HCT116 (cell line): ENCODE measurements at regions not wholly inside any gene's neighbourhood (a gene's known extent, or its start where the extent isn't known, plus 50 kb on each side); places are given as distances from the start of the nearest gene placed in this dataset.

Experiments used
- ATAC-seq: fragments of 200-7000 bp; cut with Tn5 transposase; 2 replicates; pipeline ENCODE4 v1.9.1; 2020; ENCODE audit warnings: mild to moderate bottlenecking, moderate library complexity
- BruUV-seq: library from RNA; stranded (reverse); fragments of 400-500 nt; replicated peaks from 2 replicates; lab custom pipeline; 2021; lab: Mats Ljungman, UMichigan
- CTCF ChIA-PET: fragments of 300-600 bp; sonication (Branson Sonifier 250); formaldehyde crosslinking; loops from one replicate; lab custom pipeline; 2021; ENCODE audit warnings: antibody characterized with exemption; lab: Charles Lee
- POLR2A ChIA-PET: fragments of 300-600, 350-600 bp; sonication (Branson Sonifier 250); formaldehyde crosslinking; loops from one replicate; lab custom pipeline; 2021; ENCODE audit warnings: antibody characterized with exemption; lab: Charles Lee
- RAD21 ChIA-PET, 2 experiments: fragments of 300-600 bp; sonication (Branson Sonifier 250); formaldehyde crosslinking; loops; one replicate each; lab custom pipeline; 2023; ENCODE audit warnings: low total read pairs in 2 of 2; ENCODE audit not compliant: uncharacterized antibody in 2 of 2, unreplicated experiment in 2 of 2, low non-redundant PET in 1 of 2; lab: Charles Lee
- DNase-seq: peaks from one replicate; pipeline ENCODE4 v3.0.0-alpha.2; 2010; ENCODE audit warnings: low read depth, low spot score
- H2AFZ ChIP-seq: fragments of 200-600 bp; shearing (Covaris generic), sonication (generic); 2 replicates; pipeline ENCODE4 v1.6.1; 2017; ENCODE audit warnings: low read depth, mixed run types, mixed read lengths, antibody characterized with exemption, low read length; ENCODE audit not compliant: poor library complexity, severe bottlenecking
- H3K27ac ChIP-seq: 2 replicates; pipeline ENCODE4 v1.5.1; 2012; ENCODE audit warnings: low read depth, low read length
- H3K27me3 ChIP-seq: fragments of 200-600 bp; sonication (generic); 2 replicates; pipeline ENCODE4 v1.6.1; 2016; ENCODE audit warnings: mixed run types, low read length, mixed read lengths; ENCODE audit not compliant: insufficient read depth
- H3K36me3 ChIP-seq, 2 experiments: fragments of 200-500 bp in 1 of 2; fragments of 200-600 bp in 1 of 2; sonication (Bioruptor generic) in 1 of 2; sonication (generic) in 1 of 2; 2 replicates each; pipeline versions ENCODE4 v1.5.1 to v1.6.1; 2014 to 2016; ENCODE audit warnings: low read length in 2 of 2, inconsistent platforms in 1 of 2, mixed read lengths in 1 of 2, mixed run types in 1 of 2; ENCODE audit not compliant: insufficient read depth in 2 of 2, control insufficient read depth in 1 of 2
- H3K4me1 ChIP-seq, 2 experiments: fragments of 200-600 bp in 1 of 2; sonication (generic) in 1 of 2; 2 replicates each; pipeline versions ENCODE4 v1.5.1 to v1.6.1; 2012 to 2017; ENCODE audit warnings: low read length in 2 of 2, inconsistent platforms in 1 of 2, mild to moderate bottlenecking in 1 of 2, mixed read lengths in 1 of 2, mixed run types in 1 of 2, moderate library complexity in 1 of 2; ENCODE audit not compliant: insufficient read depth in 2 of 2, control insufficient read depth in 1 of 2
- H3K4me2 ChIP-seq: fragments of 200-600 bp; sonication (generic); 2 replicates; pipeline ENCODE4 v1.6.1; 2017; ENCODE audit warnings: mixed run types, low read length, mixed read lengths
- H3K4me3 ChIP-seq, 2 experiments: fragments of 200-600 bp in 1 of 2; sonication (generic) in 1 of 2; replicated peaks in 1 of 2; 2 replicates each; pipeline ENCODE4 v1.5.1; 2011 to 2016; ENCODE audit warnings: low read length in 2 of 2, control low read depth in 1 of 2, low read depth in 1 of 2, mild to moderate bottlenecking in 1 of 2, mixed read lengths in 1 of 2, mixed run types in 1 of 2
- H3K79me2 ChIP-seq: fragments of 200-600 bp; sonication (generic); 2 replicates; pipeline ENCODE4 v1.6.1; 2017; ENCODE audit warnings: mild to moderate bottlenecking, mixed run types, low read length, moderate library complexity, mixed read lengths; ENCODE audit not compliant: insufficient read depth
- H3K9ac ChIP-seq: fragments of 200-600 bp; sonication (generic); 2 replicates; pipeline ENCODE4 v1.6.1; 2016; ENCODE audit warnings: low read length, mixed read lengths
- H3K9me2 ChIP-seq: fragments of 200-600 bp; sonication (generic), shearing (Covaris generic); 2 replicates; pipeline ENCODE4 v1.6.1; 2017; ENCODE audit warnings: mixed run types, mild to moderate bottlenecking, moderate library complexity; ENCODE audit not compliant: insufficient read depth
- H3K9me3 ChIP-seq, 2 experiments: fragments of 200-500 bp in 1 of 2; fragments of 200-600 bp in 1 of 2; sonication (Bioruptor generic) in 1 of 2; sonication (generic) in 1 of 2; 2 replicates each; pipeline ENCODE4 v1.6.1; 2014 to 2017; ENCODE audit warnings: low read length in 2 of 2, mixed read lengths in 2 of 2, inconsistent platforms in 1 of 2, low read depth in 1 of 2, mild to moderate bottlenecking in 1 of 2, mixed run types in 1 of 2, moderate library complexity in 1 of 2; ENCODE audit not compliant: control insufficient read depth in 1 of 2, insufficient read depth in 1 of 2
- H4K20me1 ChIP-seq: fragments of 200-600 bp; sonication (generic), shearing (Covaris generic); 2 replicates; pipeline ENCODE4 v1.6.1; 2017; ENCODE audit warnings: mixed run types, mild to moderate bottlenecking, moderate library complexity; ENCODE audit not compliant: insufficient read depth
- CBX3 ChIP-seq: IDR thresholded peaks from 2 replicates; pipeline ENCODE4 v1.6.1; 2012; ENCODE audit warnings: low read depth
- EGR1 ChIP-seq: IDR thresholded peaks from 2 replicates; pipeline ENCODE4 v1.6.1; 2012; ENCODE audit warnings: low read depth
- EZH2phosphoT487 ChIP-seq: fragments of 200-600 bp; IDR thresholded peaks from 2 replicates; pipeline ENCODE4 v1.6.1; 2018; ENCODE audit warnings: antibody characterized with exemption, borderline replicate concordance
- POLR2AphosphoS5 ChIP-seq: IDR thresholded peaks from 2 replicates; pipeline ENCODE4 v1.6.1; 2011; ENCODE audit warnings: mild to moderate bottlenecking, low read depth, low read length, moderate library complexity
- RAD21 ChIP-seq: IDR thresholded peaks from 2 replicates; pipeline ENCODE4 v1.6.1; 2012; ENCODE audit warnings: low read depth, mild to moderate bottlenecking
- REST ChIP-seq: IDR thresholded peaks from 2 replicates; pipeline ENCODE4 v1.6.1; 2012; ENCODE audit warnings: low read depth
- SRF ChIP-seq: IDR thresholded peaks from 2 replicates; pipeline ENCODE4 v1.6.1; 2012; ENCODE audit warnings: low read depth
- ZBTB33 ChIP-seq: IDR thresholded peaks from 2 replicates; pipeline ENCODE4 v1.6.1; 2011; ENCODE audit warnings: mild to moderate bottlenecking, low read length, moderate library complexity; ENCODE audit not compliant: insufficient replicate concordance; ENCODE audit errors: extremely low read depth
- ZNF274 ChIP-seq: fragments of 200-500 bp; sonication (Bioruptor generic); IDR thresholded peaks from 2 replicates; pipeline ENCODE4 v1.6.1; 2014; ENCODE audit warnings: mild to moderate bottlenecking, low read depth, low read length, inconsistent platforms
- intact Hi-C: fragments of 100-400 bp; cut with micrococcal nuclease; formaldehyde crosslinking; loops from 2 replicates; pipeline ENCODE4 v1.10.0; 2022
- TF ChIP-seq, protein P1 (sequence below): IDR thresholded peaks from 2 replicates; pipeline ENCODE4 v1.6.1; 2012

- TF ChIP-seq, protein P1, sequence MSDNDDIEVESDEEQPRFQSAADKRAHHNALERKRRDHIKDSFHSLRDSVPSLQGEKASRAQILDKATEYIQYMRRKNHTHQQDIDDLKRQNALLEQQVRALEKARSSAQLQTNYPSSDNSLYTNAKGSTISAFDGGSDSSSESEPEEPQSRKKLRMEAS: no peak
- TF ChIP-seq EZH2phosphoT487 (no peak), POLR2AphosphoS5 (no peak), RAD21 (no peak), ZNF274 (no peak), CBX3 (no peak)
- TF ChIP-seq, all 23 proteins: peak for 0
Measured at GRCh38 chr1:72634946-72635345, 352.6 kb upstream of the NEGR1 start (continued).

- TF ChIP-seq EZH2phosphoT487 (no peak), ZBTB33 (no peak), SRF (no peak), REST (no peak), CBX3 (no peak), EGR1 (no peak)
- intact Hi-C loops: no loop called here
Measured at GRCh38 chr1:72631449-72631848, 349.1 kb upstream of the NEGR1 start.

More at GRCh38 chr1:72631449-72631848, 349.1 kb upstream of the NEGR1 start:
- Histone ChIP-seq H3K4me2 (no peak overlapping the region), H4K20me1 (no peaks in the 10 kb centered on the region), H3K4me3 (no peak overlapping the region), H3K4me1 (no peaks in the 10 kb centered on the region), H2AFZ (no peak overlapping the region), H3K9me3 (peaks cover 4 to 10% of the 10 kb centered on the region in 2 experiments; a peak in 2 of 4 replicates), H3K9ac (no peak overlapping the region), H3K27ac (no peak overlapping the region), H3K27me3 (no peaks in the 10 kb centered on the region), H3K36me3 (no peaks in the 10 kb centered on the region; a peak in 1 of 4 replicates), H3K79me2 (no peaks in the 10 kb centered on the region), H3K9me2 (no peaks in the 10 kb centered on the region)
- CTCF ChIA-PET: no interaction called here
- ATAC-seq (no peak), DNase-seq (no peak)
- RAD21 ChIA-PET: no interaction called here
- BruUV-seq: no TSS peak
- POLR2A ChIA-PET: no interaction called here
